ENCODE measurements at regions not wholly inside any gene's neighbourhood (a gene's known extent, or its start where the extent isn't known, plus 50 kb on each side); places are given as distances from the start of the nearest gene placed in this dataset.

DNA sequence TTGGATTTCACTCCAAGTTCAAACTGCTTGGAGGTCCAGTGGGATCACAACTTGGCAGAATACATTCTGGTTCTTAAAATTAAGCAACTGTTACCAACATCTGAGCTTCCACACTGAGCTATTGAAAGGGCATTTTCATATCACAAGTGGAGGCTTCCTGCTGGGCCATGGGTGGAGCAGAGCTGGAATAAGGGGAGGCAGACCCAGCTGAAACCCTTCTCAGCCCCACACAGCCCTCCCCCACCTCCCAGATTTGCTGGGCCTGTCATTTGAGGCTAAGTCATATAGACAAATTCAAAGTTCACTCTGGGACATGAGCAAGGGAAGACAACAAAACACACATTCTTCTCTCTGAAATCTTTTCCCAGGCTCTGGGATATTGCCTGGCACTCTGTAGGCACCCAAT lies 79.9 kb downstream of the ACTL7B start:
- TF ChIP-seq, protein P1, sequence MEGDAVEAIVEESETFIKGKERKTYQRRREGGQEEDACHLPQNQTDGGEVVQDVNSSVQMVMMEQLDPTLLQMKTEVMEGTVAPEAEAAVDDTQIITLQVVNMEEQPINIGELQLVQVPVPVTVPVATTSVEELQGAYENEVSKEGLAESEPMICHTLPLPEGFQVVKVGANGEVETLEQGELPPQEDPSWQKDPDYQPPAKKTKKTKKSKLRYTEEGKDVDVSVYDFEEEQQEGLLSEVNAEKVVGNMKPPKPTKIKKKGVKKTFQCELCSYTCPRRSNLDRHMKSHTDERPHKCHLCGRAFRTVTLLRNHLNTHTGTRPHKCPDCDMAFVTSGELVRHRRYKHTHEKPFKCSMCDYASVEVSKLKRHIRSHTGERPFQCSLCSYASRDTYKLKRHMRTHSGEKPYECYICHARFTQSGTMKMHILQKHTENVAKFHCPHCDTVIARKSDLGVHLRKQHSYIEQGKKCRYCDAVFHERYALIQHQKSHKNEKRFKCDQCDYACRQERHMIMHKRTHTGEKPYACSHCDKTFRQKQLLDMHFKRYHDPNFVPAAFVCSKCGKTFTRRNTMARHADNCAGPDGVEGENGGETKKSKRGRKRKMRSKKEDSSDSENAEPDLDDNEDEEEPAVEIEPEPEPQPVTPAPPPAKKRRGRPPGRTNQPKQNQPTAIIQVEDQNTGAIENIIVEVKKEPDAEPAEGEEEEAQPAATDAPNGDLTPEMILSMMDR (tag by site-specific recombination; IDR thresholded peaks at IDR 0.05): no peak
- TF ChIP-seq ZNF239 (tag by site-specific recombination; IDR thresholded peaks at IDR 0.05) (no peak), ZNF184 (tag by site-specific recombination; IDR thresholded peaks at IDR 0.05) (no peak), ZNF341 (tag by site-specific recombination; IDR thresholded peaks at IDR 0.05; ENCODE audit: low read depth) (no peak), ZNF660 (tag by site-specific recombination; IDR thresholded peaks at IDR 0.05) (no peak), ZNF416 (tag by site-specific recombination; IDR thresholded peaks at IDR 0.05) (no peak), ZFP41 (tag by site-specific recombination; IDR thresholded peaks at IDR 0.05; ENCODE audit: borderline replicate concordance) (no peak), ZNF23 (tag by site-specific recombination; IDR thresholded peaks at IDR 0.05; ENCODE audit: borderline replicate concordance) (no peak), PRDM1 (tag by site-specific recombination; IDR thresholded peaks at IDR 0.05) (no peak), ZNF423 (tag by site-specific recombination; IDR thresholded peaks at IDR 0.05) (no peak), ZNF24 (tag by site-specific recombination; IDR thresholded peaks at IDR 0.05) (no peak), ZNF274 (IDR thresholded peaks at IDR 0.05; ENCODE audit: low read length) (no peak), ZNF274 (tag by site-specific recombination; IDR thresholded peaks at IDR 0.05; ENCODE audit: borderline replicate concordance) (no peak)
- TF ChIP-seq, protein P2, sequence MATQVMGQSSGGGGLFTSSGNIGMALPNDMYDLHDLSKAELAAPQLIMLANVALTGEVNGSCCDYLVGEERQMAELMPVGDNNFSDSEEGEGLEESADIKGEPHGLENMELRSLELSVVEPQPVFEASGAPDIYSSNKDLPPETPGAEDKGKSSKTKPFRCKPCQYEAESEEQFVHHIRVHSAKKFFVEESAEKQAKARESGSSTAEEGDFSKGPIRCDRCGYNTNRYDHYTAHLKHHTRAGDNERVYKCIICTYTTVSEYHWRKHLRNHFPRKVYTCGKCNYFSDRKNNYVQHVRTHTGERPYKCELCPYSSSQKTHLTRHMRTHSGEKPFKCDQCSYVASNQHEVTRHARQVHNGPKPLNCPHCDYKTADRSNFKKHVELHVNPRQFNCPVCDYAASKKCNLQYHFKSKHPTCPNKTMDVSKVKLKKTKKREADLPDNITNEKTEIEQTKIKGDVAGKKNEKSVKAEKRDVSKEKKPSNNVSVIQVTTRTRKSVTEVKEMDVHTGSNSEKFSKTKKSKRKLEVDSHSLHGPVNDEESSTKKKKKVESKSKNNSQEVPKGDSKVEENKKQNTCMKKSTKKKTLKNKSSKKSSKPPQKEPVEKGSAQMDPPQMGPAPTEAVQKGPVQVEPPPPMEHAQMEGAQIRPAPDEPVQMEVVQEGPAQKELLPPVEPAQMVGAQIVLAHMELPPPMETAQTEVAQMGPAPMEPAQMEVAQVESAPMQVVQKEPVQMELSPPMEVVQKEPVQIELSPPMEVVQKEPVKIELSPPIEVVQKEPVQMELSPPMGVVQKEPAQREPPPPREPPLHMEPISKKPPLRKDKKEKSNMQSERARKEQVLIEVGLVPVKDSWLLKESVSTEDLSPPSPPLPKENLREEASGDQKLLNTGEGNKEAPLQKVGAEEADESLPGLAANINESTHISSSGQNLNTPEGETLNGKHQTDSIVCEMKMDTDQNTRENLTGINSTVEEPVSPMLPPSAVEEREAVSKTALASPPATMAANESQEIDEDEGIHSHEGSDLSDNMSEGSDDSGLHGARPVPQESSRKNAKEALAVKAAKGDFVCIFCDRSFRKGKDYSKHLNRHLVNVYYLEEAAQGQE (tag by site-specific recombination; IDR thresholded peaks at IDR 0.05): no peak
- TF ChIP-seq, protein P3, sequence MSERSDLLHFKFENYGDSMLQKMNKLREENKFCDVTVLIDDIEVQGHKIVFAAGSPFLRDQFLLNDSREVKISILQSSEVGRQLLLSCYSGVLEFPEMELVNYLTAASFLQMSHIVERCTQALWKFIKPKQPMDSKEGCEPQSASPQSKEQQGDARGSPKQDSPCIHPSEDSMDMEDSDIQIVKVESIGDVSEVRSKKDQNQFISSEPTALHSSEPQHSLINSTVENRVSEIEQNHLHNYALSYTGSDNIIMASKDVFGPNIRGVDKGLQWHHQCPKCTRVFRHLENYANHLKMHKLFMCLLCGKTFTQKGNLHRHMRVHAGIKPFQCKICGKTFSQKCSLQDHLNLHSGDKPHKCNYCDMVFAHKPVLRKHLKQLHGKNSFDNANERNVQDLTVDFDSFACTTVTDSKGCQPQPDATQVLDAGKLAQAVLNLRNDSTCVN (tag by site-specific recombination; optimal IDR thresholded peaks at IDR 0.05): no peak
